ENCODE measurements at regions not wholly inside any gene's neighbourhood (a gene's known extent, or its start where the extent isn't known, plus 50 kb on each side); places are given as distances from the start of the nearest gene placed in this dataset.

- Histone ChIP-seq H3K27ac (ENCODE audit: low read length, poor library complexity, severe bottlenecking) (no peak overlapping the region), H3K23ac (ENCODE audit: low read length in 2 of 2) (no peak overlapping the region), H3K18ac (ENCODE audit: low read depth in 1 of 2, low read length in 2 of 2) (no peak overlapping the region), H3K14ac (ENCODE audit: low read length in 2 of 2) (no peak overlapping the region), H3K4me1 (ENCODE audit: control insufficient read depth, insufficient read depth, low read depth, low read length) (no peaks in the 10 kb centered on the region), H2BK5ac (ENCODE audit: low read depth, low read length, poor library complexity, severe bottlenecking) (no peak overlapping the region), H3K4ac (ENCODE audit: low read depth in 1 of 2, low read length in 2 of 2) (no peak overlapping the region), H3K4me2 (ENCODE audit: low read length, poor library complexity, severe bottlenecking) (no peak overlapping the region), H3K27me3 (ENCODE audit: control insufficient read depth in 1 of 2, insufficient read depth in 1 of 2, low read length in 2 of 2) (peaks cover 0 to 72% of the 10 kb centered on the region in 2 experiments), H4K8ac (ENCODE audit: low read length) (no peak overlapping the region), H3K79me1 (replicated peaks; ENCODE audit: low read length, poor library complexity, severe bottlenecking) (no peaks in the 10 kb centered on the region), H2AK5ac (ENCODE audit: low read length, severe bottlenecking) (no peak overlapping the region), H2BK12ac (ENCODE audit: low read length in 2 of 2) (no peak overlapping the region), H2AFZ (ENCODE audit: low read depth, low read length) (no peak overlapping the region), H2BK120ac (ENCODE audit: low read depth, low read length) (no peak overlapping the region), H3K4me3 (ENCODE audit: insufficient read depth in 1 of 2, low read depth in 1 of 2, low read length in 2 of 2) (no peak overlapping the region), H3K9ac (ENCODE audit: low read length) (no peak overlapping the region), H3K36me3 (ENCODE audit: control insufficient read depth in 1 of 2, insufficient read depth in 2 of 2, low read depth in 1 of 2, low read length in 2 of 2) (no peaks in the 10 kb centered on the region), H3K9me3 (ENCODE audit: control insufficient read depth, low read length) (no peaks in the 10 kb centered on the region), H2BK15ac (ENCODE audit: low read depth, poor library complexity, severe bottlenecking) (no peak overlapping the region), H4K91ac (ENCODE audit: low read length) (no peak overlapping the region)
- WGBS, result 82% methylated on average over 2 of the region's 5 CpGs
- no peak for DNase-seq
Observed at GRCh38 chr3:73299184-73299691, 237.8 kb downstream of the EBLN2 start.

- Histone ChIP-seq H3K4ac (ENCODE audit: low read depth in 1 of 2, low read length in 2 of 2) (no peak overlapping the region), H2BK120ac (ENCODE audit: low read depth, low read length) (no peak overlapping the region), H3K23ac (ENCODE audit: low read length in 2 of 2) (no peak overlapping the region), H4K91ac (ENCODE audit: low read length) (no peak overlapping the region), H2AFZ (ENCODE audit: low read depth, low read length) (no peak overlapping the region), H3K4me2 (ENCODE audit: low read length, poor library complexity, severe bottlenecking) (no peak overlapping the region), H2BK15ac (ENCODE audit: low read depth, poor library complexity, severe bottlenecking) (no peak overlapping the region), H3K27me3 (ENCODE audit: control insufficient read depth in 1 of 2, insufficient read depth in 1 of 2, low read length in 2 of 2) (peaks cover 0 to 4% of the 10 kb centered on the region in 2 experiments), H2AK5ac (ENCODE audit: low read length, severe bottlenecking) (no peak overlapping the region), H2BK12ac (ENCODE audit: low read length in 2 of 2) (no peak overlapping the region), H3K36me3 (ENCODE audit: control insufficient read depth in 1 of 2, insufficient read depth in 2 of 2, low read depth in 1 of 2, low read length in 2 of 2) (no peaks in the 10 kb centered on the region), H4K8ac (ENCODE audit: low read length) (no peak overlapping the region), H3K9ac (ENCODE audit: low read length) (no peak overlapping the region), H2BK5ac (ENCODE audit: low read depth, low read length, poor library complexity, severe bottlenecking) (no peak overlapping the region), H3K9me3 (ENCODE audit: control insufficient read depth, low read length) (no peaks in the 10 kb centered on the region), H3K4me3 (ENCODE audit: insufficient read depth in 1 of 2, low read depth in 1 of 2, low read length in 2 of 2) (no peak overlapping the region), H3K4me1 (ENCODE audit: control insufficient read depth, insufficient read depth, low read depth, low read length) (no peaks in the 10 kb centered on the region), H3K79me1 (replicated peaks; ENCODE audit: low read length, poor library complexity, severe bottlenecking) (no peaks in the 10 kb centered on the region), H3K14ac (ENCODE audit: low read length in 2 of 2) (no peak overlapping the region), H3K18ac (ENCODE audit: low read depth in 1 of 2, low read length in 2 of 2) (no peak overlapping the region), H3K27ac (ENCODE audit: low read length, poor library complexity, severe bottlenecking) (no peak overlapping the region)
- DNase-seq, result no peak
- 76% methylated on average over 4 of the region's 5 CpGs for WGBS
Observed at GRCh38 chr3:73314151-73314951, 252.9 kb downstream of the EBLN2 start.

- no peak overlapping the region for H3K9ac ChIP-seq (ENCODE audit: low read length)
- H3K18ac ChIP-seq (ENCODE audit: low read depth in 1 of 2, low read length in 2 of 2), result no peak overlapping the region
- no peak overlapping the region for H3K4me3 ChIP-seq (ENCODE audit: insufficient read depth in 1 of 2, low read depth in 1 of 2, low read length in 2 of 2)
- DNase-seq, result no peak
- H3K4me1 ChIP-seq (ENCODE audit: control insufficient read depth, insufficient read depth, low read depth, low read length), result no peaks in the 10 kb centered on the region
- H3K27ac ChIP-seq (ENCODE audit: low read length, poor library complexity, severe bottlenecking), result no peak overlapping the region
- H3K9me3 ChIP-seq (ENCODE audit: control insufficient read depth, low read length), result no peaks in the 10 kb centered on the region
- no peak overlapping the region for H2BK120ac ChIP-seq (ENCODE audit: low read depth, low read length)
- WGBS, result 64% methylated on average over 8 of the region's 10 CpGs
- no peaks in the 10 kb centered on the region for H3K79me1 ChIP-seq (replicated peaks; ENCODE audit: low read length, poor library complexity, severe bottlenecking)
- H2BK5ac ChIP-seq (ENCODE audit: low read depth, low read length, poor library complexity, severe bottlenecking), result no peak overlapping the region
- no peak overlapping the region for H2AK5ac ChIP-seq (ENCODE audit: low read length, severe bottlenecking)
- H3K14ac ChIP-seq (ENCODE audit: low read length in 2 of 2), result no peak overlapping the region
- H3K36me3 ChIP-seq (ENCODE audit: control insufficient read depth in 1 of 2, insufficient read depth in 2 of 2, low read depth in 1 of 2, low read length in 2 of 2), result no peaks in the 10 kb centered on the region
- no peak overlapping the region for H3K4ac ChIP-seq (ENCODE audit: low read depth in 1 of 2, low read length in 2 of 2)
- H2BK15ac ChIP-seq (ENCODE audit: low read depth, poor library complexity, severe bottlenecking), result no peak overlapping the region
- no peak overlapping the region for H2AFZ ChIP-seq (ENCODE audit: low read depth, low read length)
- no peak overlapping the region for H3K4me2 ChIP-seq (ENCODE audit: low read length, poor library complexity, severe bottlenecking)
- no peak overlapping the region for H3K23ac ChIP-seq (ENCODE audit: low read length in 2 of 2)
- no peak overlapping the region for H2BK12ac ChIP-seq (ENCODE audit: low read length in 2 of 2)
- peaks cover 0 to 4% of the 10 kb centered on the region in 2 experiments for H3K27me3 ChIP-seq (ENCODE audit: control insufficient read depth in 1 of 2, insufficient read depth in 1 of 2, low read length in 2 of 2)
- H4K8ac ChIP-seq (ENCODE audit: low read length), result no peak overlapping the region
- no peak overlapping the region for H4K91ac ChIP-seq (ENCODE audit: low read length)
Observed at GRCh38 chr3:73315706-73316105, 254.2 kb downstream of the EBLN2 start.

- Histone ChIP-seq H2BK120ac (ENCODE audit: low read depth, low read length) (no peak overlapping the region), H3K4me3 (ENCODE audit: insufficient read depth in 1 of 2, low read depth in 1 of 2, low read length in 2 of 2) (no peak overlapping the region), H3K27me3 (ENCODE audit: control insufficient read depth in 1 of 2, insufficient read depth in 1 of 2, low read length in 2 of 2) (peaks cover 0 to 4% of the 10 kb centered on the region in 2 experiments), H3K4me2 (ENCODE audit: low read length, poor library complexity, severe bottlenecking) (no peak overlapping the region), H3K4ac (ENCODE audit: low read depth in 1 of 2, low read length in 2 of 2) (no peak overlapping the region), H3K4me1 (ENCODE audit: control insufficient read depth, insufficient read depth, low read depth, low read length) (no peaks in the 10 kb centered on the region), H3K18ac (ENCODE audit: low read depth in 1 of 2, low read length in 2 of 2) (no peak overlapping the region), H2AFZ (ENCODE audit: low read depth, low read length) (no peak overlapping the region), H2BK12ac (ENCODE audit: low read length in 2 of 2) (no peak overlapping the region), H4K91ac (ENCODE audit: low read length) (no peak overlapping the region), H3K23ac (ENCODE audit: low read length in 2 of 2) (no peak overlapping the region), H2BK5ac (ENCODE audit: low read depth, low read length, poor library complexity, severe bottlenecking) (no peak overlapping the region), H4K8ac (ENCODE audit: low read length) (no peak overlapping the region), H2BK15ac (ENCODE audit: low read depth, poor library complexity, severe bottlenecking) (no peak overlapping the region), H2AK5ac (ENCODE audit: low read length, severe bottlenecking) (no peak overlapping the region), H3K36me3 (ENCODE audit: control insufficient read depth in 1 of 2, insufficient read depth in 2 of 2, low read depth in 1 of 2, low read length in 2 of 2) (no peaks in the 10 kb centered on the region), H3K14ac (ENCODE audit: low read length in 2 of 2) (no peak overlapping the region), H3K27ac (ENCODE audit: low read length, poor library complexity, severe bottlenecking) (no peak overlapping the region), H3K9ac (ENCODE audit: low read length) (no peak overlapping the region), H3K9me3 (ENCODE audit: control insufficient read depth, low read length) (peaks cover 10% of the 10 kb centered on the region), H3K79me1 (replicated peaks; ENCODE audit: low read length, poor library complexity, severe bottlenecking) (no peaks in the 10 kb centered on the region)
- peak; percentile 16 for DNase-seq
- 16% methylated on average over 5 of the region's 5 CpGs for WGBS
Observed at GRCh38 chr3:73319179-73319769, 257.8 kb downstream of the EBLN2 start.
